ENCODE measurements at regions not wholly inside any gene's neighbourhood (a gene's known extent, or its start where the extent isn't known, plus 50 kb on each side); places are given as distances from the start of the nearest gene placed in this dataset.

- no peaks in the 10 kb centered on the region for H3F3A ChIP-seq (ENCODE audit: control insufficient read depth, insufficient read depth)
- no peaks in the 10 kb centered on the region for H3K9me3 ChIP-seq (ENCODE audit: control insufficient read depth, insufficient read depth, low read length)
- H3K36me3 ChIP-seq (ENCODE audit: control insufficient read depth, low read length), result no peaks in the 10 kb centered on the region
- no peak overlapping the region for H3K4me2 ChIP-seq (ENCODE audit: low read length)
- no peaks in the 10 kb centered on the region for H3K9me2 ChIP-seq (replicated peaks; ENCODE audit: control insufficient read depth, low read length)
- H3K4me1 ChIP-seq (ENCODE audit: control insufficient read depth, low read length), result no peaks in the 10 kb centered on the region
- no peak overlapping the region for H3K4me3 ChIP-seq (ENCODE audit: low read length)
- no peak for TF ChIP-seq EZH2phosphoT487 (IDR thresholded peaks at IDR 0.05; ENCODE audit: borderline replicate concordance, low read length)
- TF ChIP-seq CTCF (IDR thresholded peaks at IDR 0.05; ENCODE audit: low read depth, low read length, poor library complexity, severe bottlenecking), result no peak
- H3K27me3 ChIP-seq (ENCODE audit: control insufficient read depth, low read length), result no peaks in the 10 kb centered on the region
- H4K20me1 ChIP-seq (ENCODE audit: control insufficient read depth, insufficient read depth, low read depth, low read length), result no peaks in the 10 kb centered on the region
- H3K79me2 ChIP-seq (ENCODE audit: control insufficient read depth, low read length), result no peaks in the 10 kb centered on the region
- H3K27ac ChIP-seq (ENCODE audit: low read depth, low read length), result no peak overlapping the region
Measured at GRCh38 chr3:74518610-74519009, 95.8 kb downstream of the CNTN3 start.

GRCh38 chr3:74516019-74516418 lies 98.4 kb downstream of the CNTN3 start:
- Histone ChIP-seq H3F3A (ENCODE audit: control insufficient read depth, insufficient read depth) (no peaks in the 10 kb centered on the region), H3K4me1 (ENCODE audit: control insufficient read depth, low read length) (no peaks in the 10 kb centered on the region), H3K9me3 (ENCODE audit: control insufficient read depth, insufficient read depth, low read length) (no peaks in the 10 kb centered on the region), H3K36me3 (ENCODE audit: control insufficient read depth, low read length) (no peaks in the 10 kb centered on the region), H3K27ac (ENCODE audit: low read depth, low read length) (no peak overlapping the region), H3K27me3 (ENCODE audit: control insufficient read depth, low read length) (no peaks in the 10 kb centered on the region), H3K4me3 (ENCODE audit: low read length) (no peak overlapping the region), H4K20me1 (ENCODE audit: control insufficient read depth, insufficient read depth, low read depth, low read length) (no peaks in the 10 kb centered on the region), H3K4me2 (ENCODE audit: low read length) (no peak overlapping the region), H3K9me2 (replicated peaks; ENCODE audit: control insufficient read depth, low read length) (no peaks in the 10 kb centered on the region), H3K79me2 (ENCODE audit: control insufficient read depth, low read length) (no peaks in the 10 kb centered on the region)
- no peak for TF ChIP-seq CTCF (IDR thresholded peaks at IDR 0.05; ENCODE audit: low read depth, low read length, poor library complexity, severe bottlenecking)

GRCh38 chr3:74515451-74515850 lies 99.0 kb downstream of the CNTN3 start:
- Histone ChIP-seq H3F3A (ENCODE audit: control insufficient read depth, insufficient read depth) (no peaks in the 10 kb centered on the region), H3K79me2 (ENCODE audit: control insufficient read depth, low read length) (no peaks in the 10 kb centered on the region), H3K27me3 (ENCODE audit: control insufficient read depth, low read length) (no peaks in the 10 kb centered on the region), H3K9me3 (ENCODE audit: control insufficient read depth, insufficient read depth, low read length) (no peaks in the 10 kb centered on the region), H3K36me3 (ENCODE audit: control insufficient read depth, low read length) (no peaks in the 10 kb centered on the region), H3K4me2 (ENCODE audit: low read length) (no peak overlapping the region), H3K4me3 (ENCODE audit: low read length) (no peak overlapping the region), H3K4me1 (ENCODE audit: control insufficient read depth, low read length) (no peaks in the 10 kb centered on the region), H3K9me2 (replicated peaks; ENCODE audit: control insufficient read depth, low read length) (no peaks in the 10 kb centered on the region), H3K27ac (ENCODE audit: low read depth, low read length) (no peak overlapping the region), H4K20me1 (ENCODE audit: control insufficient read depth, insufficient read depth, low read depth, low read length) (no peaks in the 10 kb centered on the region)
- TF ChIP-seq CTCF (IDR thresholded peaks at IDR 0.05; ENCODE audit: low read depth, low read length, poor library complexity, severe bottlenecking) (no peak), EZH2phosphoT487 (IDR thresholded peaks at IDR 0.05; ENCODE audit: borderline replicate concordance, low read length) (no peak)

GRCh38 chr3:74511078-74511477 lies 103.4 kb downstream of the CNTN3 start:
- Histone ChIP-seq H3K27ac (ENCODE audit: low read depth, low read length) (no peak overlapping the region), H3K36me3 (ENCODE audit: control insufficient read depth, low read length) (no peaks in the 10 kb centered on the region), H3K79me2 (ENCODE audit: control insufficient read depth, low read length) (no peaks in the 10 kb centered on the region), H3K4me1 (ENCODE audit: control insufficient read depth, low read length) (no peaks in the 10 kb centered on the region), H3K4me2 (ENCODE audit: low read length) (no peak overlapping the region), H3K27me3 (ENCODE audit: control insufficient read depth, low read length) (no peaks in the 10 kb centered on the region), H3K9me3 (ENCODE audit: control insufficient read depth, insufficient read depth, low read length) (no peaks in the 10 kb centered on the region), H3K4me3 (ENCODE audit: low read length) (no peak overlapping the region), H3F3A (ENCODE audit: control insufficient read depth, insufficient read depth) (no peaks in the 10 kb centered on the region), H3K9me2 (replicated peaks; ENCODE audit: control insufficient read depth, low read length) (no peaks in the 10 kb centered on the region), H4K20me1 (ENCODE audit: control insufficient read depth, insufficient read depth, low read depth, low read length) (no peaks in the 10 kb centered on the region)
- TF ChIP-seq CTCF (IDR thresholded peaks at IDR 0.05; ENCODE audit: low read depth, low read length, poor library complexity, severe bottlenecking), result no peak
- no peak for TF ChIP-seq EZH2phosphoT487 (IDR thresholded peaks at IDR 0.05; ENCODE audit: borderline replicate concordance, low read length)
